ENCODE measurements at regions not wholly inside any gene's neighbourhood (a gene's known extent, or its start where the extent isn't known, plus 50 kb on each side); places are given as distances from the start of the nearest gene placed in this dataset.

- no peak for DNase-seq
These were observed 111.8 kb upstream of the IGF1 start for GRCh38 chr12:102592134-102592533.

DNA sequence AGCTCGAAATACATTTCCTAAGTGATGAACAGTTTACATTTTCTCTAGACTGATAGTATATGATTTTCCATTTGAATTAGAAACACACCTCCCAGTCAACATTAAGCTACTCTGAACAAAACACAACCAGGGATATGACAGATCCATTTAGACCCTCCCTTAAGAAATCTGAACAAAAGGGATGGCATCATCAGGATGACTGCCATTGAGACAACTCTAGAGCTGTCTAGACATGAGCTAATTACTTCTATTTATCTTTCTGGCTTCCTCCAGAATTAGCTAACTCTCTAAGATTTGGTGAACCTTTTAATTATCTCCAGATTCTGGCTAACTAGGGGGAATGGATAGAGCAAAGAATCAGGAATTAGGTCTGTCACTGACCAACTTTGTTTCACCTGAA lies 92.9 kb upstream of the IGF1 start:
- DNase-seq = no peak

DNA sequence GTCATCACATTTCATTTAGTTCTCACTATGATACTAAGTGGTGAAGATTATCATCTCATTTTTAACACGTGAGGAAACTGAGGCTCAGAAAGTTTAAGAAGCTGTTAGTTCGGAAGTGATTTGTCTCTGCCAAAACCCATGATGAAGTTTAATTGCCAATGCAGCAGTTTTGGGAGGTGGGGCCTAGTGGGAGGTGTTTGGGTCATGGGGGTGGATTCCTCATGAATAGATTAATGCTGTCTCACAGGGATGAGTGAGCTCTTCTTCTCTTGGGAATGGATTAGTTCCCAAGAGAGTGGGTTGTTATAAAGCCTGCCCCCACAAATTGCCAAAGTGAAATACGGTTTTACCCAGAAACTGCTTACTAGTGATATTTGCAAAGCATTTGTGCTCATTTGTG lies 91.5 kb upstream of the IGF1 start:
- no peak for DNase-seq

- DNase-seq = peak in 1 of 3 experiments; percentile 37
These were observed 89.9 kb upstream of the IGF1 start for GRCh38 chr12:102570256-102570655.

DNA sequence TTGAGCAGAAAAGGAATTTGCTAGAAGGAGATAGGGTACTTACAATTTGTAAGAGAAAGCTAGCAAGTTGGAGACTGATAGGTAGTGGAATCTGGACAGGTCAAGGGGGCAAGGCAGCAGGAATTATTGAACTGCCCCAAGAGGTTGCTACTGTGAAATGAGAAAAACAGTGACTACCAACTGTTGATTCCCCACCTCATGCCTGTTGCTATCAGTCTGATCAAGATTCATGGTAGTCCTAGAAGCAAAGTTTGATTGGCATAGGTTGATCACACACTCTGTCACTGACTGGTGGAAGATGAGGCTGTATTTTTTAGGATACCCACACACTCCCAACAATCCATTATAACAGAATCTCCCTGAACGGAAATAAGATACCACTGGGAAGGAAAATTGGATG lies 89.4 kb upstream of the IGF1 start:
- no peak for DNase-seq

- DNase-seq = no peak
These were observed 87.9 kb upstream of the IGF1 start for GRCh38 chr12:102568276-102568675.

- no peak for DNase-seq
These were observed 86.9 kb upstream of the IGF1 start for GRCh38 chr12:102567031-102567985.

GRCh38 chr12:102565555-102565954 lies 85.2 kb upstream of the IGF1 start:
- no peak for DNase-seq

GRCh38 chr12:102564026-102564425 lies 83.7 kb upstream of the IGF1 start:
- DNase-seq = no peak

- DNase-seq = no peak
These were observed 82.6 kb upstream of the IGF1 start for GRCh38 chr12:102562836-102563425.

GRCh38 chr12:102551186-102551585 lies 70.8 kb upstream of the IGF1 start:
- no peak for DNase-seq

DNA sequence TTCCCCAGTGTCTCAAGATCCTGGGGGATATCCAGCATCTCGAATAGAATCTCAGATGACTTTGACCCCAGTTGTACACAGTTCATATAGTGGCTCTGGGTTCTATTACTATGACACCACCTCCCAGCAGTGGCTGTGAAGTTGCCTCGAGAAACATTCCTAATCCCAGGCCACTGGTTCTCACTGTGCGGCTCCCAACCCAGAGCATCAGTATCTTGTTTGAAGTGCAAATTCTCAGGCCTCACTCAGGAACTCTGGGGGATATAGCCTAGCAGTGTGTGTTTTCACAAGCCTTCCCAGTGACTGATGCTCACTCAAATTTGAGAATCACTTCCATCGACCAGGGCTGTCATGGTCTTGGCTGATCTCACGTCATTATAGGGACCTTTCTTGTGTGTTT lies 69.3 kb upstream of the IGF1 start:
- no peak for DNase-seq

GRCh38 chr12:102548543-102548942 lies 68.2 kb upstream of the IGF1 start:
- DNase-seq = no peak

- DNase-seq = peak in 2 of 3 experiments; percentile 5 to 14
These were observed 63.4 kb upstream of the IGF1 start for GRCh38 chr12:102543494-102544485.

DNA sequence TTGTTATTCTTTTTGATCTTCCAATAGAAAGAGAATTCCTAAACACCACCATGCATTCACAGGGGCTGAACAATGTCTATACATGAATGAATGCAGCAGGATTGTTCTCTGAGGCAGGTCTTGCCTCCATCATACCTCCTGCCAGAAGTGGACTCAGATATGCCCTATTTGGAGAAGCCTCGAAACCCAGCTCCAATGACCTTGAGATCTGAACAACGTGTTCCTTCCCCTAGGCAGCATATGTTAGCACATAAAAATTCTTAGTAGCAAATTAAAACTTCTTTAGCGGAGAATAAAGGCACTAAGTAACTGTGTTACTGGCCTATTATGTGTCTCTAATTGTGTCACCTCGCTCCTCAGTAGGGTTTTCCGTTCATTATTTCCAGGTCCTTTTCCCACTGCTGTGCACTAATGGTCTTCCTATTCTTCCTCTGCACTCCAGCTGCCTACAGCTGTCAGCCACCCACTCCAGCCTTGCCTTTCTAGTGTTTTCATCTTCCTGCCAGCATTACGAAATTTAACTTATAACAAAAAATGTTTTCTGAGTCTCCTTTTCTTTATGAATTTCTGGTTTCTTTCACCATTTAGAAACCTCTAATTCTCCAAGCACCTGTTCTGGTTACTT lies 62.6 kb upstream of the IGF1 start:
- no peak for DNase-seq

DNA sequence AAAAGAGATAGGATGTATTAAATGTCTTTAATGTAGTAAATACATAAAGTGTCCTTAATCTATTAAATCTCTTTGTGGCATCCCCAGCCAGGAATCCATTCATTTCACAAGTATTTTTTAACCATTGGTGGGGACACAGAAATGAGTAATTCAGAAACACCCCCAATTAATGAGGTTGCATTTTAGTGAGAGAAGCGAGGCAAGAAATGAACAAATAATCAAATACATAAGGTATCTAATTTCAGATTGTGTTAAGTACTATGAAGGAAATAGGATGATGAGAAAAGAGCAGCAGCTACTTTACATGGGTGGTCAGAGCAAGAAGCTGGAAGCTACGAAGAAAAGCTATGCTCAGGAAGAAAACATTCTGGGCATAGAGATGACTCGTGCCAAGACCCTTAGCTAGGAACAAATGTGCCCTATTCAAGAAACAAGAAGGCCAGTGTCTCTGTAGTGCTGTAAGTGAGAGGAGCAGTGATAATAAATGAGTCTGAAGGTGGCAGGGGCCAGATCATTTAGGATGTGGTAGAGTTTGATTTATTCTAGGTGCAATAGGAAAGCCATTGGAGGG lies 60.5 kb upstream of the IGF1 start:
- DNase-seq = no peak

- no peak for DNase-seq
These were observed 59.5 kb upstream of the IGF1 start for GRCh38 chr12:102539651-102540553.

DNA sequence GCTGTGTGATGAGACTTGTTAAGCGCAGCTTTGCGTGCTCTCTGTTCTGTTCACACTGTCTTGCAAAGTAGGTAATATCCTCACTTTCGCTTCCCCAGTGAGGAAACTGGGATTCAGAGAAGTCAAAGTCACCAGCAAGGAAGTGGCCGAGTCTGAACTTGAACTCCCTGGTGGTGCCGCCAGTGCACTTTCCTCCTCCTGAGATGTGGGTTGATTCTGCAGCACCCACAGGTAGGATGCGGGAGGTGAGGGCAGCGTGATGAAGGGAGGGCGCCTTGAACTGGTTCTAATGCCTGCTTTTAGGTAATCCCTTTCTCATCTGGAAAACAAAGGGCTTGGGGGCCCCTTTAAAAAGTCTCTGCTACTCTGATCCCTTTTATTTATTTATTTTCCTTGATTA lies 54.9 kb upstream of the IGF1 start:
- no peak for DNase-seq

GRCh38 chr12:102534899-102535298 lies 54.5 kb upstream of the IGF1 start:
- DNase-seq = no peak

DNA sequence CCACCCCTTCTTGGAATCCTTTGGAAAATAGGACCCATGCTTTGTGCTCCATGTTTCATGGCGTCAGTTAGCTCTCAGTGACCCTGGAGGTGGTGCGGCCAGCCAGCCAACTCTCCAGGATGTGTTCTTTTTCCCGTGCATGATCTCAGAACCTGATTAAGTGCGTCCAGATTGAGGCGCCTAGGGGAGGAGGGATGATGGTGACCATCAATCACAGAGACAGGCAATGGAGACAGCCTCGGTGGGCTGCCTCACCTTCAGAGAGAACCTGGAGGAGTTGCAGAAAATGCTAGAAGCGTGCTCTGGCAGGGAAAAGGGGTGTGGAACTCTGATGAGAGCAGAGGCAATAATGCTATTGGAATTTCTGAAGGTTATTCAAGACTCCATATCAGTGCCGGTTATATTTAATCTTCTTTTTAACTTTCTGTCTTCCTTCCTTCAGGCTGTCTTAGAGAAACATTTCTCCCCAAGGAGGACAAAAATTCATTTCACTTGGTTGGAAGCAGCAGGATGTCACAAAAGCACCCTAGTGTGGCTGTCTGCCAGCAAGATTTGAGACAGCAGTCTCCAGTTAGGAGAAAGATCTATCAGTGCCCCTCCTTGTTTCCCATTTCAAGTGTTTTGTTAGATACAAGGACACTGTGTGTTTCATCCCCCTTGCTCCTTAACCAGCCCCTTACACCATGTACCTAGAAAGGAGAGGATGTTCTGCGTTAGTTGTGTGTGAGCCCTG lies 53.3 kb upstream of the IGF1 start:
- no peak for DNase-seq
